Skeletal muscle tissue (tissue), 3 donors: ENCODE measurements at regions not wholly inside any gene's neighbourhood (a gene's known extent, or its start where the extent isn't known, plus 50 kb on each side); places are given as distances from the start of the nearest gene placed in this dataset.
A peak's percentile ranks its signal among the peaks of the same experiment; 100 is the strongest.

ENCODE experiments used
- H3K27ac ChIP-seq: one replicate; pipeline ENCODE4 v1.7.0; 2013; ENCODE audit warnings: mild to moderate bottlenecking, low read depth, low read length, inconsistent platforms
- H3K27me3 ChIP-seq, 3 donors: one replicate each; pipeline ENCODE4 v1.7.0; 2013; ENCODE audit warnings: low read length in 3 of 3; ENCODE audit not compliant: control insufficient read depth in 3 of 3, insufficient read depth in 3 of 3
- H3K36me3 ChIP-seq, 3 donors: one replicate each; pipeline ENCODE4 v1.7.0; 2013; ENCODE audit warnings: low read length in 3 of 3; ENCODE audit not compliant: control insufficient read depth in 3 of 3, insufficient read depth in 3 of 3
- H3K4me1 ChIP-seq, 3 donors: one replicate each; pipeline ENCODE4 v1.7.0; 2013; ENCODE audit warnings: low read length in 3 of 3, mild to moderate bottlenecking in 3 of 3; ENCODE audit not compliant: control insufficient read depth in 3 of 3, insufficient read depth in 3 of 3
- H3K4me3 ChIP-seq, 3 donors: one replicate each; pipeline ENCODE4 v1.7.0; 2013; ENCODE audit warnings: low read length in 3 of 3
- H3K9ac ChIP-seq, 3 donors: one replicate each; pipeline ENCODE4 v1.7.0; 2013; ENCODE audit warnings: low read length in 3 of 3, mild to moderate bottlenecking in 3 of 3, moderate library complexity in 2 of 3, low read depth in 1 of 3
- H3K9me3 ChIP-seq, 3 donors: one replicate each; pipeline ENCODE4 v1.7.0; 2013; ENCODE audit warnings: low read length in 3 of 3; ENCODE audit not compliant: control insufficient read depth in 3 of 3
- donor health status: Osteomylitis.

GRCh38 chr4:15375667-15376066 is 52.2 kb upstream of the C1QTNF7 start:
- Histone ChIP-seq H3K9ac (no peak overlapping the region), H3K4me3 (peak overlapping the region in 1 of 3 donors; percentile 75), H3K4me1 (peaks cover 2 to 9% (median 4%) of the 10 kb centered on the region in 3 donors), H3K27me3 (no peaks in the 10 kb centered on the region), H3K9me3 (no peaks in the 10 kb centered on the region), H3K36me3 (no peaks in the 10 kb centered on the region), H3K27ac (no peak overlapping the region)

GRCh38 chr4:15376145-15376544 is 51.7 kb upstream of the C1QTNF7 start:
- Histone ChIP-seq H3K27me3 (no peaks in the 10 kb centered on the region), H3K36me3 (no peaks in the 10 kb centered on the region), H3K27ac (no peak overlapping the region), H3K4me3 (no peak overlapping the region), H3K9ac (no peak overlapping the region), H3K9me3 (no peaks in the 10 kb centered on the region), H3K4me1 (peaks cover 2 to 9% (median 4%) of the 10 kb centered on the region in 3 donors)

- no peak overlapping the region for H3K27ac ChIP-seq
Measured at GRCh38 chr4:15376594-15376993, 51.2 kb upstream of the C1QTNF7 start.

More at GRCh38 chr4:15376594-15376993, 51.2 kb upstream of the C1QTNF7 start:
- H3K27me3 ChIP-seq, result no peaks in the 10 kb centered on the region
- H3K9ac ChIP-seq, result no peak overlapping the region
- H3K4me3 ChIP-seq, result no peak overlapping the region
- no peaks in the 10 kb centered on the region for H3K36me3 ChIP-seq
- H3K4me1 ChIP-seq, result peaks cover 2 to 9% (median 4%) of the 10 kb centered on the region in 3 donors
- no peaks in the 10 kb centered on the region for H3K9me3 ChIP-seq
